ENCODE measurements at regions not wholly inside any gene's neighbourhood (a gene's known extent, or its start where the extent isn't known, plus 50 kb on each side); places are given as distances from the start of the nearest gene placed in this dataset.

DNA sequence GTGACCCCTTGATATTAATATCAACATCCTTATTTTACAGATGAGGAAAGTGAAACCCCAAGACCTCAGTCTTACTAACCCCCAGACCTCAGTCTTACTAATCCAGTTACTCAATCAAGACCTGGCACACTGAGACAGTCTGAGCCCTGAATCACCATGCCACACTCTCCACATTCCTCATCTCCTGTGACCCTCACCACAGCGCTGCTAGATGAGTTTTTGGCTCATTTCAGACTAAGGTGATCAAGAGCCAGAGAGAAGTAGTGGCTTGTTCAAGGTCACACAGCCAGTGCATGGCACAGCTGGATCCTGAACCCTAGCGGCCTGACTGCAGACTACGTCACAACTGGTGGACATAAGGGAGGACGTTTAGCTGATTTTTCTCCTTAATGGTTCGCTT lies 579.2 kb downstream of the BCL11B start:
- Histone ChIP-seq H3K36me3 (ENCODE audit: control insufficient read depth, insufficient read depth, low read length) (no peaks in the 10 kb centered on the region), H3K9me3 (ENCODE audit: control insufficient read depth, low read length) (no peaks in the 10 kb centered on the region), H3K27me3 (ENCODE audit: control insufficient read depth, insufficient read depth, low read length) (no peaks in the 10 kb centered on the region), H3K4me1 (ENCODE audit: control insufficient read depth, insufficient read depth, low read length) (no peaks in the 10 kb centered on the region), H3K4me3 (ENCODE audit: low read length) (no peak overlapping the region), H3K9ac (ENCODE audit: low read length) (no peak overlapping the region)

DNA sequence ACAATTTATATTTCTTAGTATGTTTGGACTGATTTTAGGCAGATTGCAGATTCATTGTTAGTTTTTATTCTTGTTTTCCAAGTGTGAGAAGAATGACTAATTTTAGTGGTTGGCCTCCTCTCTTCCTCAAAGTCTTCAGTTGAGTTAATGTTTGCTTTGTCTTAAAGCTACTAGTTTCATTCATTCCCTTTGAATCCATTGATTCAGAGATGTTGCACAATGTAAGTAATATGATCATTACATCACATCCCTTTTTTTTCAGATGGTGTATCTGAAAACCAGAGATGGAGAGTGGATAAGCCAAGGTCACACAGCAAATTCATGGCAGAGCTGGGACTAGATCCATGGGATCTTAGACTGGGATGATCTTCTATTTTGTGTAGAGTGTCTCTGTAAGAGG lies 577.5 kb downstream of the BCL11B start:
- Histone ChIP-seq H3K4me3 (ENCODE audit: low read length) (no peak overlapping the region), H3K9ac (ENCODE audit: low read length) (no peak overlapping the region), H3K4me1 (ENCODE audit: control insufficient read depth, insufficient read depth, low read length) (no peaks in the 10 kb centered on the region)

DNA sequence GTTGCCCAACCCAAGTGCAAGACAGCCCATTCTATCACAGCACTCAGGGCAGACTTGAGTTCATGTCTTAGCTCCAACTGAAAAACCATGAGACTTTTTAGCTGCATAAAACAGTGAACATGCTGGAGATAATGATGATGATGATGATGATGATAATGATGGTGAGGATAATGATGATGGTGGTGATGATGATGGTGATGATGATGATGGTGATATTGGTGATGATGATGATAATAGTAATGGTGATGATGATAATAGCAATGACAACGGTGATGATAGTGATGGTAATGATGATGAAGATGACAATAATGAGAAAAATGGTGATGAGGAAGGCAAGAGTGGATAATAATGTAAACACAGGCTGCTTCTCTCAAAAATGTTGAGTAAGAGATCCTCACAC lies 576.2 kb downstream of the BCL11B start:
- no peak overlapping the region for H3K9ac ChIP-seq (ENCODE audit: low read length)
- no peak overlapping the region for H3K4me3 ChIP-seq (ENCODE audit: low read length)
- no peaks in the 10 kb centered on the region for H3K36me3 ChIP-seq (ENCODE audit: control insufficient read depth, insufficient read depth, low read length)
- no peaks in the 10 kb centered on the region for H3K9me3 ChIP-seq (ENCODE audit: control insufficient read depth, low read length)
- H3K27me3 ChIP-seq (ENCODE audit: control insufficient read depth, insufficient read depth, low read length): no peaks in the 10 kb centered on the region
- H3K4me1 ChIP-seq (ENCODE audit: control insufficient read depth, insufficient read depth, low read length): no peaks in the 10 kb centered on the region

More for the DNA sequence above, 577.5 kb downstream of the BCL11B start:
- no peaks in the 10 kb centered on the region for H3K27me3 ChIP-seq (ENCODE audit: control insufficient read depth, insufficient read depth, low read length)
- H3K36me3 ChIP-seq (ENCODE audit: control insufficient read depth, insufficient read depth, low read length): no peaks in the 10 kb centered on the region
- H3K9me3 ChIP-seq (ENCODE audit: control insufficient read depth, low read length): no peaks in the 10 kb centered on the region

DNA sequence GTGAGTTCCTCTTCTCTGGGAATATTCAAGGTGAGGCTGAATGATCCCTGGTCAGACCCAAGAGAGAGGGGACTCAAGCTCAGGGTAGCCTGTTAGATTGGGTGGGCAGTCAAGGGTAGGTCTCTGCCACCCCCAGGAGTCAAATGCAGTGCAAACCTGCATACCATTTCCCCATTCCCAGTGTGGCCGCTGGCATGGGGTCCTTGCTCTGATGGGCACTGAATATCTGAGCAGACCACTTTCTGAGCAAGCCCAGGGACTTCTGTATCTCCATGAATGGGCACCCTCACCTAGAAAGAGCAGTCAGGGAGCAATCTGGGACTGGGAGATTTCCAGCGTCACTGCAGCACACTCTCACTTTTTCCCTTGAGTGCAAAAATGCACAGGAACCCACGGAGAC lies 573.7 kb downstream of the BCL11B start:
- no peak overlapping the region for H3K9ac ChIP-seq (ENCODE audit: low read length)
- H3K4me1 ChIP-seq (ENCODE audit: control insufficient read depth, insufficient read depth, low read length): no peaks in the 10 kb centered on the region
- H3K9me3 ChIP-seq (ENCODE audit: control insufficient read depth, low read length): no peaks in the 10 kb centered on the region
- H3K36me3 ChIP-seq (ENCODE audit: control insufficient read depth, insufficient read depth, low read length): no peaks in the 10 kb centered on the region
- H3K27me3 ChIP-seq (ENCODE audit: control insufficient read depth, insufficient read depth, low read length): no peaks in the 10 kb centered on the region
- no peak overlapping the region for H3K4me3 ChIP-seq (ENCODE audit: low read length)

DNA sequence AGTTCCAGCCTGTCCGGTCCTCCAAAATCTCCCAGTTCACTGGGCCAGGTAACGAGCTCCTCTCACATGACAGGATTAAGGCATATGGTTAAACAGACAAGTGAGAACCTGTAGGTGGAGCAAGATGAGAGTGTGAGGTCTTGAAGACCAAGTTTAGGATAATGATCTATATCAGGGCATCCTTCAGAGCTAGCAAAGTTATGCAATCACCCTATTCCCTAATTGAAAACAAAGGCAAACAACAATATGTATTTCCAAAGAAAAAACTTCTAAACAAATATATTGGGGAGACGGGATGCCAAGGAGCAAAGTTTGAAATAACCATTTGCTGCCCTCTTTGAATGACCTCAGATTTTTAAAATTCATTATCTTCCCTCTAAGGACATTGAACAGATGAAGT lies 571.2 kb downstream of the BCL11B start:
- H3K9ac ChIP-seq (ENCODE audit: low read length): no peak overlapping the region
- H3K4me1 ChIP-seq (ENCODE audit: control insufficient read depth, insufficient read depth, low read length): no peaks in the 10 kb centered on the region
- H3K4me3 ChIP-seq (ENCODE audit: low read length): no peak overlapping the region
- H3K9me3 ChIP-seq (ENCODE audit: control insufficient read depth, low read length): no peaks in the 10 kb centered on the region
- no peaks in the 10 kb centered on the region for H3K27me3 ChIP-seq (ENCODE audit: control insufficient read depth, insufficient read depth, low read length)
- no peaks in the 10 kb centered on the region for H3K36me3 ChIP-seq (ENCODE audit: control insufficient read depth, insufficient read depth, low read length)

DNA sequence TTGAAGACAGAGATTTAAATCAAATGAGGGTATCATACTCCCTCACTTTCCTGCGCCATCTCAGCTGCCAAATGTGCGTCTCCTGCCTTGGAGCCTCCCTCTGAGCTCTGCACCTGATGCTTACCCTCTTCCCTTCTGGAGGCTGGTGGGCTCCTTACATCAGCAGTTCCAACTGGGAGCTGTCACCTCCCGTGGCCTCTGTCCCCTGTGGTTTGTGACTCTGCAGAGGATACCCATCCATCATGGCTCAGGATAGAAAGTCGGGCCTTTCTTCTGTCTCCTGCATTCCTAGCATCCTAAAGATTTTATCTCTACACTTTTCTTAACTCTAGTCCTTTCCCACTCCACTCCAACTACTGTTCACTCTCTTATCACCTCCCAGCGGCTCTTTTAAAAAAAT lies 570.6 kb downstream of the BCL11B start:
- H3K36me3 ChIP-seq (ENCODE audit: control insufficient read depth, insufficient read depth, low read length): no peaks in the 10 kb centered on the region
- no peak overlapping the region for H3K4me3 ChIP-seq (ENCODE audit: low read length)
- H3K9ac ChIP-seq (ENCODE audit: low read length): no peak overlapping the region
- no peaks in the 10 kb centered on the region for H3K9me3 ChIP-seq (ENCODE audit: control insufficient read depth, low read length)
- no peaks in the 10 kb centered on the region for H3K27me3 ChIP-seq (ENCODE audit: control insufficient read depth, insufficient read depth, low read length)
- no peaks in the 10 kb centered on the region for H3K4me1 ChIP-seq (ENCODE audit: control insufficient read depth, insufficient read depth, low read length)

DNA sequence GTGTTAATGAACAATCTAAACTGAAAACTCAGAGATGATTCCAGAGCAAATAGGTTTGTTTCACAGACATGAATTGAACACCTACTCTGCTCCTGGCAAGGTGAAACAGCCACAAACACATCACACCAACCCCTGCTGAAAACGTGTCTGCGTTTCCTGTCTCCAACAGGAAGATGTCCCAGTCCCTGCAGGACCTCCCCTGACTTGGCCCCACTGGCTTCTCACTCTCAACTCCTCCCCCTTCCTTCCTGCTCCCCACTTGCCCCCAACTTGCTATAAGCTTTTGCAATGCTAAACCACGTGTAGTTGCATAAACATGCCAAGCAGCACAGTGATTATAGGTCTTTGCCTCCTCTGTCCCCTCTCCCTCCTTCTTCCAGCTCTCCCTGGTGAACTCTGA lies 567.6 kb downstream of the BCL11B start:
- no peak overlapping the region for H3K4me3 ChIP-seq (ENCODE audit: low read length)
- H3K9ac ChIP-seq (ENCODE audit: low read length): no peak overlapping the region
- no peaks in the 10 kb centered on the region for H3K27me3 ChIP-seq (ENCODE audit: control insufficient read depth, insufficient read depth, low read length)
- no peaks in the 10 kb centered on the region for H3K4me1 ChIP-seq (ENCODE audit: control insufficient read depth, insufficient read depth, low read length)
- H3K36me3 ChIP-seq (ENCODE audit: control insufficient read depth, insufficient read depth, low read length): no peaks in the 10 kb centered on the region
- H3K9me3 ChIP-seq (ENCODE audit: control insufficient read depth, low read length): no peaks in the 10 kb centered on the region

DNA sequence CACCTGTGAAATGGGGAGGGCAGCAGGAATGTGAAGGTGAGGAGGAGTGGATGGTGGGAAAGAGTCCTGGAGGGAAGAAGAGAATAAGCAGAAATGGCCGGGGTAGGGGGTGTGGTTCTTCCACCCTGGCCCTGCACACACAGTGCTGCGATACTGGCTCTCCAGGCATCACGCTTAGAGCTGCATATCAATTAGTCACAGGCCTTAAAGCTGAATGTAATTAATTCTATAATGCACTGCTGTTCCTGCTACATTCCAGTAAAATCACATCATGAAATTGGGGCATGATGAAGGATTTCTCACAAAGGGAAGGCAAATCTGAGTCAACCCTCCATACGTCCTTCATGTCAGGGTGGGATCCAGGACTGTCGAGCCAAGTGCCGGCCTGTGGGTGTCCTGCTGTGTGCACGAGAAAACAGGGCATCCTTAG lies 566.1 kb downstream of the BCL11B start:
- Histone ChIP-seq H3K4me3 (ENCODE audit: low read length) (no peak overlapping the region), H3K9me3 (ENCODE audit: control insufficient read depth, low read length) (no peaks in the 10 kb centered on the region), H3K4me1 (ENCODE audit: control insufficient read depth, insufficient read depth, low read length) (no peaks in the 10 kb centered on the region), H3K36me3 (ENCODE audit: control insufficient read depth, insufficient read depth, low read length) (no peaks in the 10 kb centered on the region), H3K9ac (ENCODE audit: low read length) (no peak overlapping the region), H3K27me3 (ENCODE audit: control insufficient read depth, insufficient read depth, low read length) (no peaks in the 10 kb centered on the region)

DNA sequence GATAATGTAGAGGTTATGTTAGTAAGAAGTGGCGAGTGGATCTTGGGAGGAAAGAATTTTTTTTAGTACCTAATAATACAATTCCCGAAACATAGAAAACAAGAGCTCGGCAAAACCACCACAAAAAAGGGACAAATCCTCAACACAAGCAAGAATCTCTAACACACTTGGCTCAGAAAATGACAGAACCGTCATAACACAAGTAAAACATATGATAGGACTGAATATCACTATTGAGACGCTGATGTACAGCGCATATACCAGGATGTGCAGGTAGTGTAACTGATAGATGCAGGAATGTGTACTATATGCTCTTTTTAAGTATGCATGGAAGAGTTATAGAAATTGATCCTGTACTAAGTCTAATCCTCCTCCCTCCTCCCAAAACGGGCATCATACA lies 564.5 kb downstream of the BCL11B start:
- peaks cover 5% of the 10 kb centered on the region for H3K27me3 ChIP-seq (ENCODE audit: control insufficient read depth, insufficient read depth, low read length)
- no peaks in the 10 kb centered on the region for H3K36me3 ChIP-seq (ENCODE audit: control insufficient read depth, insufficient read depth, low read length)
- no peak overlapping the region for H3K9ac ChIP-seq (ENCODE audit: low read length)
- H3K4me1 ChIP-seq (ENCODE audit: control insufficient read depth, insufficient read depth, low read length): no peaks in the 10 kb centered on the region
- H3K9me3 ChIP-seq (ENCODE audit: control insufficient read depth, low read length): no peaks in the 10 kb centered on the region
- H3K4me3 ChIP-seq (ENCODE audit: low read length): no peak overlapping the region

DNA sequence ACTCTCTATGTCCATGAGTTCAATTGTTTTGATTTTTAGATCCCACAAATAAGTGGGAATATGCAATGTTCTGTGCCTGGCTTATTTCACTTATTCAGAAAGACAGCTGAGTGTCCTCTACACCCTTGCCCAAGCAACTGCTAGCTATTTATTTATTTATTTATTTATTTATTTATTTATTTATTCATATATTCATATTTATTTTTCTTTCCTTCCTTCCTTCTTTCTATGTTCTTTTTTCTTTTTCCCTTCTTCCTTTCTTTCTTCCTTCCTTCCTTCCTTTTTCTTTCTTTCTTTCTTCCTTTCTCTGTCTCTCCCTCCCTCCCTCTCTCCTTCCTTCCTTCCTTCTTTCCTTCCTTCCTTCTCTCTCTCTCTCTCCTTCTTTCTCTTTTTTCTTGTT lies 563.4 kb downstream of the BCL11B start:
- Histone ChIP-seq H3K36me3 (ENCODE audit: control insufficient read depth, insufficient read depth, low read length) (no peaks in the 10 kb centered on the region), H3K9ac (ENCODE audit: low read length) (no peak overlapping the region), H3K9me3 (ENCODE audit: control insufficient read depth, low read length) (no peaks in the 10 kb centered on the region), H3K4me1 (ENCODE audit: control insufficient read depth, insufficient read depth, low read length) (no peaks in the 10 kb centered on the region), H3K27me3 (ENCODE audit: control insufficient read depth, insufficient read depth, low read length) (peaks cover 5% of the 10 kb centered on the region), H3K4me3 (ENCODE audit: low read length) (no peak overlapping the region)

DNA sequence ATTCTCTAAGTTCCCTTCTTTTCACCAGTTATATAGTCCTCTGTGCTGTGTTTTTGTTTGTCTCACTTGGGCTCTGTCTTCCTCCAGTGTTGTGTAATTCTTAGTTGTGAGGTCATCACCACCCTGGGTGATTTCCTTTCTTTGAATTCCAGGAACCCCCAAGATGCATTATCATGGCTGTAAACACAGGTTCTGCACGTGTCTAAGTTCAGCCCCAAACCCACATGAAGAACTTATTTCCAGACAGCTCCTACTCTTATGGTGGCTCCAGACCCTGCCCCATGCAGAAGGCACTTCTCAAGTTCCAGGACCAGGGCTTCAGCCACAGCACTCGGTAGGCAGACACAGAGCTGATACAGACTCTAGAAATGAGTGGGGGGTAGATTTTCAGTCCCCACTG lies 560.5 kb downstream of the BCL11B start:
- Histone ChIP-seq H3K9me3 (ENCODE audit: control insufficient read depth, low read length) (no peaks in the 10 kb centered on the region), H3K4me1 (ENCODE audit: control insufficient read depth, insufficient read depth, low read length) (no peaks in the 10 kb centered on the region), H3K9ac (ENCODE audit: low read length) (no peak overlapping the region), H3K36me3 (ENCODE audit: control insufficient read depth, insufficient read depth, low read length) (no peaks in the 10 kb centered on the region), H3K27me3 (ENCODE audit: control insufficient read depth, insufficient read depth, low read length) (peaks cover 5% of the 10 kb centered on the region), H3K4me3 (ENCODE audit: low read length) (no peak overlapping the region)

DNA sequence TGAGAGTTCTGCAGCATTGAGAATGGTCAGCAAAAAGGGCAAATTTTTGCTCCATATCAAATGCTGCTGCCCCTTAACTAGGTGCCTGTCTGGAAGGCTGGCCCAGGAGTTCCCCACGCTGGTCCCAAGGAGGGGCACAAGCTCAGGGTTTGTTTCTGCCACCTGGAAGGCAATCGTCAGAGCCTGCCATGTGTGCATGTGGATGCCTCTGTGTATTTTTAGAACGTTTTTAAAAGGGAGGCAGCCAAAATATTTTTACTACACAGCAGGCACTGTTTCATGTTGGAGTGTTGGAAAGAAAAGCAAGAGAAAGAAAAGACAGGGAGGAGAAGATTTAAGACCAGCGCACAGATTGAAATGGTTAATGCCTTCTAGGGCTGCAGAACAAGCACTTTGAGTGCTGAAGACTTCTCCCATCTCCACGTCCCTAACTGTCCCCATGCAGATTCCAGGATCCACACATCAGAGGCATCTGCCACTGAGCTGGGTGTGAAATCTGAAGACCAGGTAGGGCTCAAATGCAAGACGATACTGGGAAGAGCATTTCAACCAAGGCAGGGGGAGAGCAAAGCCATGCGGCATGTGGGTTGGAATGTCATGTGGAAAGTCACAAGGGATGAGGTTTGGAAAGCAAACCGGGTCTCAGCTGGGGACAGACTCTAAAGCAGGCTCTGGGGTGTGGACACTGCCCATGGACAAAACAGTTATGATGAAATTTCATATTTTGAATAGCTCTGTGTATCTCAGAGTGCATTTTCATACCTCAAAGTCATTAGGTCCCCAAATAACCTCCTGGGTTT lies 557.2 kb downstream of the BCL11B start:
- no peaks in the 10 kb centered on the region for H3K4me1 ChIP-seq (ENCODE audit: control insufficient read depth, insufficient read depth, low read length)
- H3K9me3 ChIP-seq (ENCODE audit: control insufficient read depth, low read length): no peaks in the 10 kb centered on the region
- H3K27me3 ChIP-seq (ENCODE audit: control insufficient read depth, insufficient read depth, low read length): peaks cover 5% of the 10 kb centered on the region
- no peak overlapping the region for H3K9ac ChIP-seq (ENCODE audit: low read length)
- H3K36me3 ChIP-seq (ENCODE audit: control insufficient read depth, insufficient read depth, low read length): no peaks in the 10 kb centered on the region
- no peak overlapping the region for H3K4me3 ChIP-seq (ENCODE audit: low read length)

DNA sequence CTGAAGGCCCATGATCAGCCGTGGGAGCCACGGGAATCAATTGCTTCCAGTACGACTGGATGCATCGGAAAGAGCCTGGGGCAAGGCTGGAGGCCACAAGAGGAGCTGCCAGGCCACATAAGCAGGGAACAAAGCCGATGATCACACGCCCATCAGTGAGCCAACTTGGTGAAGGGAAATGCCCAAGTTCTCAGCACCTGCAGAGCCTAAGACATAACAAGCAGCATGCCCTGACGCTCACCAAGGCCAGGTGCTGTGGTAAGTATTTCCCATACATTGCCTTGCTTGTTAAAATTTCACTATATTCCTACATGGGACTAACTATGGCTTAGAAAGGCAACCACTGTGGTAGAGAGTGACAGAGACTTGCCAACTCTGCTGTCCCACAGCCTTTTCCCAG lies 555.9 kb downstream of the BCL11B start:
- Histone ChIP-seq H3K36me3 (ENCODE audit: control insufficient read depth, insufficient read depth, low read length) (no peaks in the 10 kb centered on the region), H3K9me3 (ENCODE audit: control insufficient read depth, low read length) (no peaks in the 10 kb centered on the region), H3K4me3 (ENCODE audit: low read length) (no peak overlapping the region), H3K9ac (ENCODE audit: low read length) (no peak overlapping the region), H3K4me1 (ENCODE audit: control insufficient read depth, insufficient read depth, low read length) (no peaks in the 10 kb centered on the region), H3K27me3 (ENCODE audit: control insufficient read depth, insufficient read depth, low read length) (peaks cover 5% of the 10 kb centered on the region)

Measured in mucosa of stomach (tissue), 1 donor.